HepG2 (cell line): ENCODE measurements at regions not wholly inside any gene's neighbourhood (a gene's known extent, or its start where the extent isn't known, plus 50 kb on each side); places are given as distances from the start of the nearest gene placed in this dataset.

Experiments
- ATAC-seq: fragments of 200-7000 bp; cut with Tn5 transposase; 3 replicates; pipeline ENCODE4 v1.9.1; 2020; ENCODE audit warnings: mild to moderate bottlenecking, moderate library complexity
- BruUV-seq: library from RNA; stranded (reverse); fragments of 400-500 nt; replicated peaks from 2 replicates; lab custom pipeline; 2021; lab: Mats Ljungman, UMichigan
- CTCF ChIA-PET: fragments of 300-600 bp; formaldehyde crosslinking; extraction: SDS; loops from one replicate; lab custom pipeline; 2021; ENCODE audit warnings: low total read pairs, inconsistent platforms, low intra/inter-chr PET ratio; lab: Yijun Ruan, JAX
- POLR2A ChIA-PET: fragments of 350-600 bp; sonication (Branson Sonifier 250); formaldehyde crosslinking; loops from one replicate; lab custom pipeline; 2020; ENCODE audit warnings: antibody characterized with exemption, inconsistent platforms; lab: Yijun Ruan, JAX
- DNase-seq: peaks from one replicate; pipeline ENCODE4 v3.0.0-alpha.2; 2015; ENCODE audit warnings: low spot score
- FAIRE-seq: peaks from 3 replicates; lab custom pipeline; 2011; peaks lifted over from hg19 to GRCh38; lab: Jason Lieb, UNC
- H2AFZ ChIP-seq: one replicate; pipeline ENCODE4 v1.6.1; 2011; ENCODE audit warnings: low read length, inconsistent platforms
- H3K27ac ChIP-seq: fragments of 300-600 bp; 3 replicates; pipeline ENCODE4 v1.8.0; 2011; ENCODE audit warnings: mixed run types, mild to moderate bottlenecking, mixed read lengths, low read length, inconsistent platforms; ENCODE audit not compliant: insufficient read depth; ENCODE audit errors: extremely low read length
- H3K27me3 ChIP-seq, 2 experiments: fragments of 200-600 bp in 1 of 2; 2 replicates in 1 of 2; 3 replicates in 1 of 2; pipeline versions ENCODE4 v1.6.0 to v1.8.0; 2011; ENCODE audit warnings: low read length in 2 of 2, mild to moderate bottlenecking in 2 of 2, moderate library complexity in 2 of 2, inconsistent platforms in 1 of 2; ENCODE audit not compliant: insufficient read depth in 2 of 2, control insufficient read depth in 1 of 2
- H3K36me3 ChIP-seq, 2 experiments: fragments of 200-600 bp in 1 of 2; replicated peaks in 1 of 2; 2 replicates in 1 of 2; 3 replicates in 1 of 2; pipeline versions ENCODE4 v1.5.1 to v1.8.0; 2011; ENCODE audit warnings: low read length in 2 of 2, inconsistent platforms in 1 of 2; ENCODE audit not compliant: insufficient read depth in 2 of 2, control insufficient read depth in 1 of 2
- H3K4me1 ChIP-seq: 2 replicates; pipeline ENCODE4 v1.5.1; 2012; ENCODE audit warnings: low read length, inconsistent platforms; ENCODE audit not compliant: insufficient read depth
- H3K4me2 ChIP-seq: 2 replicates; pipeline ENCODE4 v1.6.0; 2011; ENCODE audit warnings: low read depth, low read length, inconsistent platforms
- H3K4me3 ChIP-seq, 3 experiments: fragments of 200-600 bp in 1 of 3; sonication (generic), shearing (Covaris generic) in 1 of 3; replicated peaks in 1 of 3; 2 replicates each; pipeline ENCODE4 v1.5.1; 2011 to 2016; ENCODE audit warnings: low read length in 3 of 3, inconsistent platforms in 2 of 3, low read depth in 2 of 3, mild to moderate bottlenecking in 2 of 3, control low read depth in 1 of 3, mixed read lengths in 1 of 3; ENCODE audit not compliant: insufficient read depth in 1 of 3
- H3K79me2 ChIP-seq: one replicate; pipeline ENCODE4 v1.6.1; 2011; ENCODE audit warnings: low read length, inconsistent platforms; ENCODE audit not compliant: insufficient read depth
- H3K9ac ChIP-seq: 2 replicates; pipeline ENCODE4 v1.6.0; 2011; ENCODE audit warnings: mild to moderate bottlenecking, low read depth, low read length, inconsistent platforms; ENCODE audit not compliant: insufficient read depth
- H3K9me3 ChIP-seq: 2 replicates; pipeline ENCODE4 v1.5.1; 2012; ENCODE audit warnings: mild to moderate bottlenecking, low read length
- H4K20me1 ChIP-seq: 2 replicates; pipeline ENCODE4 v1.6.0; 2011; ENCODE audit warnings: inconsistent platforms, mild to moderate bottlenecking, low read length, moderate library complexity; ENCODE audit not compliant: insufficient read depth
- BRCA1 ChIP-seq: sonication (generic); formaldehyde crosslinking; IDR thresholded peaks from 2 replicates; pipeline ENCODE4 v1.4.0; 2020; ENCODE audit warnings: missing genetic modification reagents
- DPF2 ChIP-seq: sonication (generic); formaldehyde crosslinking; IDR thresholded peaks from 2 replicates; pipeline ENCODE4 v1.4.0; 2020; ENCODE audit warnings: mild to moderate bottlenecking, low read depth, missing genetic modification reagents, borderline replicate concordance
- FOXK1 ChIP-seq: sonication (generic); formaldehyde crosslinking; IDR thresholded peaks from 2 replicates; pipeline ENCODE4 v1.4.0; 2020; ENCODE audit warnings: low read depth, missing genetic modification reagents, borderline replicate concordance
- MBNL3 ChIP-seq: fragments of 250-450 bp; sonication (Bioruptor Pico); conservative IDR thresholded peaks from 2 replicates; pipeline ENCODE4 v1.8.0; 2022; ENCODE audit warnings: mild to moderate bottlenecking, inconsistent platforms
- RXRB ChIP-seq: IDR thresholded peaks from 2 replicates; pipeline ENCODE4 v1.6.1; 2016; ENCODE audit warnings: borderline replicate concordance, missing genetic modification reagents, missing compliant biosample characterization
- SIN3A ChIP-seq: IDR thresholded peaks from 2 replicates; pipeline ENCODE4 v1.6.1; 2011; ENCODE audit warnings: low read depth, mild to moderate bottlenecking, control low read depth, low read length, borderline replicate concordance
- SIN3B ChIP-seq: fragments of 150-350 bp; IDR thresholded peaks from 2 replicates; pipeline ENCODE4 v1.6.1; 2014; ENCODE audit warnings: low read length
- XBP1 ChIP-seq: sonication (generic); formaldehyde crosslinking; IDR thresholded peaks from 2 replicates; pipeline ENCODE4 v1.5.0; 2020; ENCODE audit warnings: missing genetic modification reagents
- ZNF598 ChIP-seq: sonication (generic); formaldehyde crosslinking; IDR thresholded peaks from 2 replicates; pipeline ENCODE4 v1.5.1; 2020; ENCODE audit warnings: mild to moderate bottlenecking, missing genetic modification reagents, borderline replicate concordance
- ZNF770 ChIP-seq: sonication (generic); formaldehyde crosslinking; IDR thresholded peaks from 2 replicates; pipeline ENCODE4 v1.5.0; 2020; ENCODE audit warnings: mild to moderate bottlenecking, missing genetic modification reagents
- WGBS: methylation state at CpG from one replicate; pipeline ENCODE4 v1.1.6; 2017; ENCODE audit warnings: low lambda C conversion rate; 5-methylcytosine and 5-hydroxymethylcytosine counted together
- in situ Hi-C: cut with HindIII; loops from 2 replicates; pipeline ENCODE4 v1.10.0; 2017; ENCODE audit warnings: low pct_unique_long_range_greater_than_20kb; ENCODE audit not compliant: extremely low pct_ligation_motif_present
- intact Hi-C: fragments of 100-400 bp; cut with micrococcal nuclease; formaldehyde crosslinking; loops from one replicate; pipeline ENCODE4 v1.10.0; 2022; ENCODE audit not compliant: unreplicated experiment

GRCh38 chr1:4117196-4117595 is 217.1 kb upstream of the C1orf174 start:
- Histone ChIP-seq H2AFZ (no peak overlapping the region), H4K20me1 (no peaks in the 10 kb centered on the region), H3K9me3 (no peaks in the 10 kb centered on the region), H3K4me2 (no peak overlapping the region), H3K79me2 (no peaks in the 10 kb centered on the region), H3K9ac (no peak overlapping the region), H3K27ac (no peak overlapping the region), H3K4me3 (no peak overlapping the region), H3K27me3 (peaks cover 6 to 57% of the 10 kb centered on the region in 2 experiments), H3K36me3 (no peaks in the 10 kb centered on the region), H3K4me1 (no peaks in the 10 kb centered on the region)
- no peak for DNase-seq
- no peak for FAIRE-seq
- ATAC-seq = no peak
- TF ChIP-seq SIN3B (no peak), XBP1 (CRISPR knock-in tag) (no peak), DPF2 (CRISPR knock-in tag) (no peak), FOXK1 (no peak)
- BruUV-seq = no TSS peak
- intact Hi-C loops = no loop called here
- CTCF ChIA-PET = no interaction called here
- in situ Hi-C loops = no loop called here
- POLR2A ChIA-PET = no interaction called here
- WGBS = 33% methylated on average over 8 of the region's 9 CpGs

- TF ChIP-seq BRCA1 (CRISPR knock-in tag) = no peak
- TF ChIP-seq ZNF598 (CRISPR knock-in tag) = no peak
- no peak for TF ChIP-seq MBNL3 (CRISPR knock-in tag)
- no peak for TF ChIP-seq SIN3A
- no peak for TF ChIP-seq ZNF770 (CRISPR knock-in tag)
- TF ChIP-seq RXRB (CRISPR knock-in tag) = no peak
Measured at GRCh38 chr1:4118746-4119515, 218.9 kb upstream of the C1orf174 start.

More at GRCh38 chr1:4118746-4119515, 218.9 kb upstream of the C1orf174 start:
- H3K79me2 ChIP-seq = no peaks in the 10 kb centered on the region
- intact Hi-C loops (no loop called here), in situ Hi-C loops (no loop called here)
- no peak overlapping the region for H3K4me2 ChIP-seq
- CTCF ChIA-PET = no interaction called here
- H3K36me3 ChIP-seq = no peaks in the 10 kb centered on the region
- no peak for DNase-seq
- no peak overlapping the region for H3K4me3 ChIP-seq
- H3K9me3 ChIP-seq = no peaks in the 10 kb centered on the region
- no peak overlapping the region for H2AFZ ChIP-seq
- POLR2A ChIA-PET = no interaction called here
- 7% methylated on average over 6 of the region's 12 CpGs for WGBS
- no peak for ATAC-seq
- H3K27ac ChIP-seq = no peak overlapping the region
- H4K20me1 ChIP-seq = no peaks in the 10 kb centered on the region
- BruUV-seq = no TSS peak
- H3K9ac ChIP-seq = no peak overlapping the region
- no peak for FAIRE-seq
- peaks cover 9 to 70% of the 10 kb centered on the region in 2 experiments for H3K27me3 ChIP-seq
- no peaks in the 10 kb centered on the region for H3K4me1 ChIP-seq
